ENCODE measurements at regions not wholly inside any gene's neighbourhood (a gene's known extent, or its start where the extent isn't known, plus 50 kb on each side); places are given as distances from the start of the nearest gene placed in this dataset.

GRCh38 chr18:2478662-2479061 lies 92.6 kb downstream of the METTL4 start:
- DNase-seq: no peak

GRCh38 chr18:2480536-2480935 lies 90.8 kb downstream of the METTL4 start:
- no peak for DNase-seq

GRCh38 chr18:2482706-2483475 lies 88.4 kb downstream of the METTL4 start:
- no peak for DNase-seq

- no peak for DNase-seq
Observed at GRCh38 chr18:2485983-2486382, 85.3 kb downstream of the METTL4 start.

- DNase-seq: no peak
Observed at GRCh38 chr18:2486426-2486825, 84.9 kb downstream of the METTL4 start.
